HEK293 (cell line): ENCODE measurements at regions not wholly inside any gene's neighbourhood (a gene's known extent, or its start where the extent isn't known, plus 50 kb on each side); places are given as distances from the start of the nearest gene placed in this dataset.

ENCODE experiments used
- PRDM1 ChIP-seq: fragments of 450-650 bp; formaldehyde crosslinking; IDR thresholded peaks from 2 replicates; pipeline ENCODE4; 2016; ENCODE audit warnings: missing biosample characterization, missing genetic modification characterization
- SCRT1 ChIP-seq: fragments of 450-650 bp; formaldehyde crosslinking; IDR thresholded peaks from 2 replicates; pipeline ENCODE4 v1.5.1; 2016; ENCODE audit warnings: missing biosample characterization, missing genetic modification characterization, borderline replicate concordance
- TCF7L2 ChIP-seq: IDR thresholded peaks from 2 replicates; pipeline ENCODE4 v1.6.1; 2011; ENCODE audit warnings: low read depth, mild to moderate bottlenecking, inconsistent platforms, low read length, moderate library complexity, borderline replicate concordance
- YY1 ChIP-seq: fragments of 450-650 bp; formaldehyde crosslinking; IDR thresholded peaks from 2 replicates; pipeline ENCODE4 v1.5.1; 2018; ENCODE audit warnings: missing biosample characterization, missing genetic modification characterization
- ZNF214 ChIP-seq: fragments of 450-650 bp; formaldehyde crosslinking; IDR thresholded peaks from 2 replicates; pipeline ENCODE4 v1.5.1; 2017; ENCODE audit warnings: missing biosample characterization, mild to moderate bottlenecking, missing genetic modification characterization, borderline replicate concordance
- ZNF23 ChIP-seq: fragments of 450-650 bp; formaldehyde crosslinking; IDR thresholded peaks from 2 replicates; pipeline ENCODE4 v1.5.1; 2016; ENCODE audit warnings: missing biosample characterization, missing genetic modification characterization, borderline replicate concordance
- ZNF416 ChIP-seq: fragments of 450-650 bp; formaldehyde crosslinking; IDR thresholded peaks from 2 replicates; pipeline ENCODE4 v1.5.1; 2016; ENCODE audit warnings: missing biosample characterization, missing genetic modification characterization
- ZNF549 ChIP-seq: fragments of 450-650 bp; IDR thresholded peaks from 2 replicates; pipeline ENCODE4 v1.5.1; 2018; ENCODE audit warnings: missing biosample characterization, missing genetic modification characterization, mild to moderate bottlenecking, inconsistent platforms, moderate library complexity
- ZNF571 ChIP-seq: fragments of 450-650 bp; formaldehyde crosslinking; IDR thresholded peaks from 2 replicates; pipeline ENCODE4 v1.5.0; 2017; ENCODE audit warnings: missing biosample characterization, missing genetic modification characterization
- ZNF639 ChIP-seq: fragments of 450-650 bp; formaldehyde crosslinking; IDR thresholded peaks from 2 replicates; pipeline ENCODE4 v1.5.1; 2016; ENCODE audit warnings: missing biosample characterization, missing genetic modification characterization
- TF ChIP-seq, protein P1 (sequence below): fragments of 450-650 bp; formaldehyde crosslinking; IDR thresholded peaks from 2 replicates; pipeline ENCODE4 v1.5.1; 2016; ENCODE audit warnings: missing biosample characterization, missing genetic modification characterization
- TF ChIP-seq, protein P2 (sequence below): fragments of 450-650 bp; formaldehyde crosslinking; IDR thresholded peaks from 2 replicates; pipeline ENCODE4 v1.5.1; 2016; ENCODE audit warnings: missing biosample characterization, missing genetic modification characterization

DNA sequence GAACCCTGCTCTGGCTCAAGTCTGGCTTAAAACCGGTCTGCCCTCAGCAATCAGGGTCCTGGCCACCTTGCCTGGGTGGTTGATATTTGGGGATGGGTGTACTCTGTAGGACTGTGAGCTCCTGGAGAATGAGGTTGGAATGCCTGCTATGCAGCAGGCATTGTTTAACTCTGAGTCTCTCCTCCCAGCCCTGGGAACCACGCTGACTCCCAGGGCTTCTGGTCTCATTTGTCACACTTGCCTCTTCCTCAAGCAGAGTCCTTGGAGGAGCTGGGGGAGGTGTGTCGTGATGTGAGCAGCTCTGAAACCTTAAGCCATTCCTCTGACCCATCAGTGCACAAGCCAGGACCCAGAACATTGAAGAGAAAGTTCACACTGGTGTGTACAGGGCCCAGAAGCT is 340.1 kb downstream of the MN1 start:
- no peak for TF ChIP-seq ZNF214 (tag by site-specific recombination)
- no peak for TF ChIP-seq YY1
- no peak for TF ChIP-seq ZNF416
- no peak for TF ChIP-seq PRDM1
- TF ChIP-seq, protein P1, sequence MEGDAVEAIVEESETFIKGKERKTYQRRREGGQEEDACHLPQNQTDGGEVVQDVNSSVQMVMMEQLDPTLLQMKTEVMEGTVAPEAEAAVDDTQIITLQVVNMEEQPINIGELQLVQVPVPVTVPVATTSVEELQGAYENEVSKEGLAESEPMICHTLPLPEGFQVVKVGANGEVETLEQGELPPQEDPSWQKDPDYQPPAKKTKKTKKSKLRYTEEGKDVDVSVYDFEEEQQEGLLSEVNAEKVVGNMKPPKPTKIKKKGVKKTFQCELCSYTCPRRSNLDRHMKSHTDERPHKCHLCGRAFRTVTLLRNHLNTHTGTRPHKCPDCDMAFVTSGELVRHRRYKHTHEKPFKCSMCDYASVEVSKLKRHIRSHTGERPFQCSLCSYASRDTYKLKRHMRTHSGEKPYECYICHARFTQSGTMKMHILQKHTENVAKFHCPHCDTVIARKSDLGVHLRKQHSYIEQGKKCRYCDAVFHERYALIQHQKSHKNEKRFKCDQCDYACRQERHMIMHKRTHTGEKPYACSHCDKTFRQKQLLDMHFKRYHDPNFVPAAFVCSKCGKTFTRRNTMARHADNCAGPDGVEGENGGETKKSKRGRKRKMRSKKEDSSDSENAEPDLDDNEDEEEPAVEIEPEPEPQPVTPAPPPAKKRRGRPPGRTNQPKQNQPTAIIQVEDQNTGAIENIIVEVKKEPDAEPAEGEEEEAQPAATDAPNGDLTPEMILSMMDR (tag by site-specific recombination) = no peak
- TF ChIP-seq ZNF639 = no peak
- TF ChIP-seq ZNF23 = no peak
- no peak for TF ChIP-seq ZNF549
- no peak for TF ChIP-seq ZNF571 (tag by site-specific recombination)
- no peak for TF ChIP-seq TCF7L2
- TF ChIP-seq, protein P2, sequence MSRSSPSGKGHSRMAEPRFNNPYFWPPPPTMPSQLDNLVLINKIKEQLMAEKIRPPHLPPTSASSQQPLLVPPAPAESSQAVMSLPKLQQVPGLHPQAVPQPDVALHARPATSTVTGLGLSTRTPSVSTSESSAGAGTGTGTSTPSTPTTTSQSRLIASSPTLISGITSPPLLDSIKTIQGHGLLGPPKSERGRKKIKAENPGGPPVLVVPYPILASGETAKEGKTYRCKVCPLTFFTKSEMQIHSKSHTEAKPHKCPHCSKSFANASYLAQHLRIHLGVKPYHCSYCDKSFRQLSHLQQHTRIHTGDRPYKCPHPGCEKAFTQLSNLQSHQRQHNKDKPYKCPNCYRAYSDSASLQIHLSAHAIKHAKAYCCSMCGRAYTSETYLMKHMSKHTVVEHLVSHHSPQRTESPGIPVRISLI (tag by site-specific recombination) = no peak
- TF ChIP-seq SCRT1 (tag by site-specific recombination) = no peak
